ENCODE measurements at regions not wholly inside any gene's neighbourhood (a gene's known extent, or its start where the extent isn't known, plus 50 kb on each side); places are given as distances from the start of the nearest gene placed in this dataset.

DNA sequence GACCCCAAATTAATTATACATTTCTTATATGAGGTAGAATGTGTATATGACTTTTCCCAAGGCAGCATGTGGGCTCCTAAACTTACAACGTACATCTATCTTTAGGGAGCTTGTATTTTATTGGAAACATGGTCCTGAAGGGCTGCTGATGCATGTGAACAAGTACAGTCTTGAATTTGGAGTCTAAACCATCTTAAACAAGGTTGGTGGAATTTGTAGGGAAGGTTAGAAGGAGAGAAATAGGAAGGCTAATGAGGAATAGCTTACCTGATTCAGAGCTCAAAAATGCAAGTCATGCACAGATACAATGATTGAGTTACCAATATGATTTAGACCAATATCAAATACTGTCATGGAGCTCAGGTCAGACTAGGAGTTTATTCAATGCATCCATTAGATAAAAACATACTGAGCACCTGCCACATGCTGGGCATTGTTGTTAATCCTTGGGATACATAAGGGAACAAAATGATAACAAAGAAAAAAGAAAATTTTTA lies 458.6 kb upstream of the ETAA1 start:
- WGBS, 2 experiments (ENCODE audit: insufficient coverage in 1 of 2, insufficient read length in 1 of 2): 87% methylated on average over 1 of the region's 1 CpG; no CpG with 5 or more reads in 1 of the 2 experiments

DNA sequence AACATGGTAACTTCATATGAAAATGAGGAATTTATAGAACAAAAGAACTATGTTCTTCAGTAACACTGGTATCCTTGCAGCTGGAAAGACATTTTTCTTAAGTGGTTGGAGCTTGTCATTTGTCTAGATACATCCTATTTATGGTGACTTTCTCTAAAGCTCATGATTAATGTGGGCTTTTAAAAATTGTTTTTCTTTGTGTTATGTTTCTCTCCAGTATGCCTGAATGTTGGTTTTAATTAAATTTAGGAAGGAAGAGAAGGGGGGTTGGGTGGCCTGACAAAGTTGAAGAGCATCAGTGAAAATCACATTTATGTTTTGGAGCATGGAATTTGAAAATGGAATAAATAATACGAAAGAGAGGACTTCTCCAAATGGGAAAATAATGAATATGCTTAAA lies 457.1 kb upstream of the ETAA1 start:
- DNase-seq: no peak
- Histone ChIP-seq H3K27me3 (ENCODE audit: control insufficient read depth, insufficient read depth, low read length, poor library complexity, severe bottlenecking) (no peaks in the 10 kb centered on the region), H3K4me1 (ENCODE audit: control insufficient read depth, insufficient read depth, low read length) (no peaks in the 10 kb centered on the region), H3K9me3 (ENCODE audit: control insufficient read depth, low read length) (no peaks in the 10 kb centered on the region), H3K27ac (ENCODE audit: low read depth, low read length) (no peak overlapping the region), H3K4me3 (ENCODE audit: low read length) (no peak overlapping the region), H3K36me3 (ENCODE audit: control insufficient read depth, insufficient read depth, low read length) (no peaks in the 10 kb centered on the region), H3K9ac (ENCODE audit: extremely low read depth, low read length, poor library complexity, severe bottlenecking) (no peak overlapping the region)
- H3K4me1 Mint-ChIP-seq: no peaks in the 10 kb centered on the region
- no peaks in the 10 kb centered on the region for H3K36me3 Mint-ChIP-seq (ENCODE audit: low read depth)
- TF ChIP-seq, protein P1, sequence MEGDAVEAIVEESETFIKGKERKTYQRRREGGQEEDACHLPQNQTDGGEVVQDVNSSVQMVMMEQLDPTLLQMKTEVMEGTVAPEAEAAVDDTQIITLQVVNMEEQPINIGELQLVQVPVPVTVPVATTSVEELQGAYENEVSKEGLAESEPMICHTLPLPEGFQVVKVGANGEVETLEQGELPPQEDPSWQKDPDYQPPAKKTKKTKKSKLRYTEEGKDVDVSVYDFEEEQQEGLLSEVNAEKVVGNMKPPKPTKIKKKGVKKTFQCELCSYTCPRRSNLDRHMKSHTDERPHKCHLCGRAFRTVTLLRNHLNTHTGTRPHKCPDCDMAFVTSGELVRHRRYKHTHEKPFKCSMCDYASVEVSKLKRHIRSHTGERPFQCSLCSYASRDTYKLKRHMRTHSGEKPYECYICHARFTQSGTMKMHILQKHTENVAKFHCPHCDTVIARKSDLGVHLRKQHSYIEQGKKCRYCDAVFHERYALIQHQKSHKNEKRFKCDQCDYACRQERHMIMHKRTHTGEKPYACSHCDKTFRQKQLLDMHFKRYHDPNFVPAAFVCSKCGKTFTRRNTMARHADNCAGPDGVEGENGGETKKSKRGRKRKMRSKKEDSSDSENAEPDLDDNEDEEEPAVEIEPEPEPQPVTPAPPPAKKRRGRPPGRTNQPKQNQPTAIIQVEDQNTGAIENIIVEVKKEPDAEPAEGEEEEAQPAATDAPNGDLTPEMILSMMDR (conservative IDR thresholded peaks at IDR 0.05): no peak
- no peak overlapping the region for H3K4me3 Mint-ChIP-seq
- 100% methylated on average over 1 of the region's 1 CpG; no CpG with 5 or more reads in 1 of the 2 experiments for WGBS, 2 experiments (ENCODE audit: insufficient coverage in 1 of 2, insufficient read length in 1 of 2)
- no peak overlapping the region for H3K27ac Mint-ChIP-seq
- H3K27me3 Mint-ChIP-seq (ENCODE audit: insufficient read depth): no peaks in the 10 kb centered on the region
- no peaks in the 10 kb centered on the region for H3K9me3 Mint-ChIP-seq

More for the DNA sequence above, 458.6 kb upstream of the ETAA1 start:
- no peaks in the 10 kb centered on the region for H3K4me1 Mint-ChIP-seq
- no peak overlapping the region for H3K4me3 ChIP-seq (ENCODE audit: low read length)
- no peaks in the 10 kb centered on the region for H3K9me3 ChIP-seq (ENCODE audit: control insufficient read depth, low read length)
- no peaks in the 10 kb centered on the region for H3K4me1 ChIP-seq (ENCODE audit: control insufficient read depth, insufficient read depth, low read length)
- no peak for DNase-seq
- H3K27me3 Mint-ChIP-seq (ENCODE audit: insufficient read depth): no peaks in the 10 kb centered on the region
- TF ChIP-seq, protein P1 (conservative IDR thresholded peaks at IDR 0.05): no peak
- H3K9me3 Mint-ChIP-seq: no peaks in the 10 kb centered on the region
- no peak overlapping the region for H3K9ac ChIP-seq (ENCODE audit: extremely low read depth, low read length, poor library complexity, severe bottlenecking)
- no peaks in the 10 kb centered on the region for H3K36me3 Mint-ChIP-seq (ENCODE audit: low read depth)
- H3K36me3 ChIP-seq (ENCODE audit: control insufficient read depth, insufficient read depth, low read length): no peaks in the 10 kb centered on the region
- H3K27me3 ChIP-seq (ENCODE audit: control insufficient read depth, insufficient read depth, low read length, poor library complexity, severe bottlenecking): no peaks in the 10 kb centered on the region
- no peak overlapping the region for H3K4me3 Mint-ChIP-seq
- no peak overlapping the region for H3K27ac Mint-ChIP-seq
- H3K27ac ChIP-seq (ENCODE audit: low read depth, low read length): no peak overlapping the region

DNA sequence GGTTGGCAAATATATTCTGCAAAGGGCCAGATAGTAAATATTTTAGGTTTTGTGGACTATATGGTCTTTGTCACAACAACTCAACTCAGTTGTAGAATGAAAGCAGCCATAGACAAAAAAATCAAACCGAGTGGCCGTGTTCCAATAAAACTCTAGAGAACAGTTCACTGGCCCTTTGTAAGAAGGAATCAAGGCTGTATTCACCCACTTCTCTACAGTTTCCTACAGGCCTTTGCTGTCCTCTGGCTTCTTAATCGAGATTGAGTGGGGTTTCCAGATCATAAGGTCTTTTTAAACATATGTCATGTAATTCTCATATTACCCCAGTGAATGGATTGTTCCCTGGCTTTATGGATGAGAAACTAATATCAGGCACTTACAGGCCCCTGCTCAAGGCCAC lies 448.9 kb upstream of the ETAA1 start:
- Mint-ChIP-seq H3K4me3 (no peak overlapping the region), H3K9me3 (no peaks in the 10 kb centered on the region), H3K27me3 (ENCODE audit: insufficient read depth) (peaks cover 10% of the 10 kb centered on the region), H3K4me1 (no peaks in the 10 kb centered on the region), H3K36me3 (ENCODE audit: low read depth) (no peaks in the 10 kb centered on the region), H3K27ac (no peak overlapping the region)
- TF ChIP-seq, protein P1 (conservative IDR thresholded peaks at IDR 0.05): no peak
- Histone ChIP-seq H3K4me1 (ENCODE audit: control insufficient read depth, insufficient read depth, low read length) (no peaks in the 10 kb centered on the region), H3K36me3 (ENCODE audit: control insufficient read depth, insufficient read depth, low read length) (no peaks in the 10 kb centered on the region), H3K27me3 (ENCODE audit: control insufficient read depth, insufficient read depth, low read length, poor library complexity, severe bottlenecking) (no peaks in the 10 kb centered on the region), H3K4me3 (ENCODE audit: low read length) (no peak overlapping the region), H3K27ac (ENCODE audit: low read depth, low read length) (no peak overlapping the region), H3K9me3 (ENCODE audit: control insufficient read depth, low read length) (no peaks in the 10 kb centered on the region), H3K9ac (ENCODE audit: extremely low read depth, low read length, poor library complexity, severe bottlenecking) (no peak overlapping the region)
- DNase-seq: no peak
- WGBS, 2 experiments (ENCODE audit: insufficient coverage in 1 of 2, insufficient read length in 1 of 2): 87 to 90% methylated on average over 2 to 3 of the region's 3 CpGs
